Activated B cell treated with CpG ODN at 0.5 μM for 24 hours (primary cell): ENCODE measurements at regions not wholly inside any gene's neighbourhood (a gene's known extent, or its start where the extent isn't known, plus 50 kb on each side); places are given as distances from the start of the nearest gene placed in this dataset.

ENCODE experiments used
- ATAC-seq: fragments of 200-7000 bp; cut with Tn5 transposase; one replicate; pipeline ENCODE4 v1.10.0; 2021; ENCODE audit warnings: low read depth, mild to moderate bottlenecking, moderate library complexity
- CTCF ChIA-PET: fragments of 350-600 bp; sonication (Branson Sonifier 250); formaldehyde crosslinking; loops from one replicate; lab custom pipeline; 2021; ENCODE audit warnings: antibody characterized with exemption; lab: Charles Lee
- POLR2A ChIA-PET: fragments of 350-600 bp; sonication (Branson Sonifier 250); formaldehyde crosslinking; loops from one replicate; lab custom pipeline; 2021; ENCODE audit warnings: antibody characterized with exemption; lab: Charles Lee
- DNase-seq: peaks from one replicate; pipeline ENCODE4 v3.0.0; 2022
- H3K27ac Mint-ChIP-seq: one replicate; pipeline ENCODE4 v1.8.0; 2020; ENCODE audit warnings: mixed read lengths
- H3K27me3 Mint-ChIP-seq: one replicate; pipeline ENCODE4 v1.8.0; 2021; ENCODE audit warnings: mixed read lengths
- H3K36me3 Mint-ChIP-seq: one replicate; pipeline ENCODE4 v1.8.0; 2021; ENCODE audit warnings: low read depth, mixed read lengths
- H3K4me1 Mint-ChIP-seq: one replicate; pipeline ENCODE4 v1.8.0; 2021; ENCODE audit warnings: mixed read lengths
- H3K4me3 Mint-ChIP-seq: one replicate; pipeline ENCODE4 v1.8.0; 2020; ENCODE audit warnings: mild to moderate bottlenecking, mixed read lengths
- H3K9me3 Mint-ChIP-seq: one replicate; pipeline ENCODE4 v1.8.0; 2020; ENCODE audit warnings: mixed read lengths
- CTCF ChIP-seq: fragments of 200-600 bp; IDR thresholded peaks from one replicate; pipeline ENCODE4 v1.8.0; 2022; ENCODE audit warnings: antibody characterized with exemption, mild to moderate bottlenecking
- intact Hi-C: fragments of 100-400 bp; cut with micrococcal nuclease; formaldehyde crosslinking; loops from one replicate; pipeline ENCODE4 v1.15.1; 2024

DNA sequence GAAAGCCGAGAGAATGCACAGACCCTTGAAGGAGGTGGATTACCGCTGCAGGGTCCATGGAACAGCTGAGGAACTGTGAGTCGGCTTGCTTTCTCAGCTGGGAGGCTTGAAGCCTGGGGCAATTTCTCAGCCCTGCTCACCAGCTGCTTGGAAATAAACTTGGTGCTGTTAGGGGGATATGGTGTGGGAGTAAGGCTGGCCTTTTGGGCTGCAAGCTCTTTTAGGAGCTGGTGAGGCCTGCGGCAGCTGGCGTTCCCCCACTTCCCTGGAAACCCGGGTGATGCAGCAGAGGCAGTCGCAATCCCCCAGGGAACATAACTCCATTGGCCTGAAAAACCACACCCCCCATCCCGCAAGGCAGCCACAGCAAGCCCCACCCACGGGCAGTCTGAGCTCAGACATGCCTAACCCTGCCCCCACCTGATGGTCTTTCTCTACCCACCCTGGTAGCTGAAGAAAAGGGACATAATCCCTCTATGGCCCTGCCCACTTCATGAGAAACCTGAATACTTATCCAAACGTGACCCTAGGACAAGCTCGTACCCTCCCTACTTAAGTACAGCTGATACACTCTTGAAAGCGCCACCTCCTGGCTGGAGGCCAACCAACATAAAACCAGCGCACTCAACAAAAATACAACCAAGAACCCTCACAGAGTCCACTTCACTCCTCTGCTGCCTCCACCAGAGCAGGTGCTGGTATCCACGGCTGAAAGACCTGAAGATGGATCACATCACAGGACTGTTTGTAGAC is 1995.8 kb downstream of the NCAM2 start:
- ChIA-PET CTCF (no interaction called here), POLR2A (no interaction called here)
- Mint-ChIP-seq H3K4me1 (no peaks in the 10 kb centered on the region), H3K27me3 (no peaks in the 10 kb centered on the region), H3K9me3 (peaks cover 9% of the 10 kb centered on the region), H3K4me3 (no peak overlapping the region), H3K36me3 (no peaks in the 10 kb centered on the region), H3K27ac (no peak overlapping the region)
- TF ChIP-seq CTCF: no peak
- intact Hi-C loops: no loop called here
- DNase-seq: no peak
- ATAC-seq: no peak

DNA sequence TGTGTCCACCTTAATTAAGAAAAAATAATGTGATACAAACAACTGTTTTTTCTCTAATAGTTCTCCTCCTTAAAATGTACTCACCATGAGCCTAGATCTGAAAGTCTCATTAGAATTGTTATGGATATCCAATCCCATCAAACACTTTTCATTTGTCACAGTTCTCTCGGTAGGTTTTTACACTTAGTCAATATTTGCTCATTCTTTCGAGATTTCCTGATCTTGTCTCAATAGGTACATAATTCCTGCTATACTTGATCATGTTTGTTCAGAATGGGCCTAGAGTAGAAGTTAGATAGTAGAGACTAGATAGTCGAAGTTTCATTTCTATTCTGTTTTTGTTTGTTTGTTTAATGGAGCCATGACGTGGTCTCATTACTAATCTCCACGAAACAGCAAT is 2005.7 kb downstream of the NCAM2 start:
- ATAC-seq (no peak), DNase-seq (no peak)
- Mint-ChIP-seq H3K27ac (no peak overlapping the region), H3K9me3 (peaks cover 3% of the 10 kb centered on the region), H3K4me1 (no peaks in the 10 kb centered on the region), H3K4me3 (no peak overlapping the region), H3K27me3 (no peaks in the 10 kb centered on the region), H3K36me3 (no peaks in the 10 kb centered on the region)
- POLR2A ChIA-PET: no interaction called here
- intact Hi-C loops: no loop called here
- TF ChIP-seq CTCF: no peak
- CTCF ChIA-PET: no interaction called here

- no peak for TF ChIP-seq CTCF
- H3K9me3 Mint-ChIP-seq: peaks cover 3% of the 10 kb centered on the region
- H3K4me3 Mint-ChIP-seq: no peak overlapping the region
- DNase-seq: no peak
- H3K27ac Mint-ChIP-seq: no peak overlapping the region
- no peaks in the 10 kb centered on the region for H3K27me3 Mint-ChIP-seq
- intact Hi-C loops: no loop called here
- ATAC-seq: no peak
- no peaks in the 10 kb centered on the region for H3K4me1 Mint-ChIP-seq
- H3K36me3 Mint-ChIP-seq: no peaks in the 10 kb centered on the region
- ChIA-PET CTCF (no interaction called here), POLR2A (no interaction called here)
Observed at GRCh38 chr21:23008601-23009202, 2010.5 kb downstream of the NCAM2 start.

GRCh38 chr21:23009360-23009759 is 2011.2 kb downstream of the NCAM2 start:
- Mint-ChIP-seq H3K27ac (no peak overlapping the region), H3K4me3 (no peak overlapping the region), H3K36me3 (no peaks in the 10 kb centered on the region), H3K9me3 (peaks cover 3% of the 10 kb centered on the region), H3K4me1 (no peaks in the 10 kb centered on the region), H3K27me3 (no peaks in the 10 kb centered on the region)
- intact Hi-C loops: no loop called here
- CTCF ChIA-PET: no interaction called here
- TF ChIP-seq CTCF: no peak
- POLR2A ChIA-PET: no interaction called here
- DNase-seq: no peak
- ATAC-seq: no peak

GRCh38 chr21:23014021-23014420 is 2015.8 kb downstream of the NCAM2 start:
- Mint-ChIP-seq H3K36me3 (no peaks in the 10 kb centered on the region), H3K27me3 (no peaks in the 10 kb centered on the region), H3K27ac (no peak overlapping the region), H3K4me3 (no peak overlapping the region), H3K4me1 (no peaks in the 10 kb centered on the region), H3K9me3 (no peaks in the 10 kb centered on the region)
- DNase-seq (no peak), ATAC-seq (no peak)
- TF ChIP-seq CTCF: no peak
- POLR2A ChIA-PET: interaction anchor here (0.6 kb wide), 1 partner anchor 22 kb away, joined by 4 read pairs; no protein-coding TSS in a partner anchor
- CTCF ChIA-PET: no interaction called here
- intact Hi-C loops: no loop called here
